GM21526 (cell line): ENCODE measurements at regions not wholly inside any gene's neighbourhood (a gene's known extent, or its start where the extent isn't known, plus 50 kb on each side); places are given as distances from the start of the nearest gene placed in this dataset.

ENCODE experiments used
- ATAC-seq: cut with Tn5 transposase; IDR thresholded peaks from one replicate; pipeline ENCODE4 v1.9.1; 2021; ENCODE audit warnings: moderate library complexity; ENCODE audit not compliant: unreplicated experiment, low FRiP score

GRCh38 chr2:235139956-235140800 is 188.4 kb downstream of the SH3BP4 start:
- ATAC-seq, result no peak

GRCh38 chr2:235140801-235141081 is 188.9 kb downstream of the SH3BP4 start:
- no peak for ATAC-seq

GRCh38 chr2:235141411-235142128 is 189.8 kb downstream of the SH3BP4 start:
- ATAC-seq, result no peak

- ATAC-seq, result no peak
Observed at GRCh38 chr2:235142601-235143000, 190.8 kb downstream of the SH3BP4 start.

- no peak for ATAC-seq
Observed at GRCh38 chr2:235143789-235144188, 192.0 kb downstream of the SH3BP4 start.

- no peak for ATAC-seq
Observed at GRCh38 chr2:235144291-235144690, 192.5 kb downstream of the SH3BP4 start.

- ATAC-seq, result no peak
Observed at GRCh38 chr2:235146206-235146605, 194.4 kb downstream of the SH3BP4 start.

- no peak for ATAC-seq
Observed at GRCh38 chr2:235146871-235147565, 195.2 kb downstream of the SH3BP4 start.

GRCh38 chr2:235148201-235149170 is 196.7 kb downstream of the SH3BP4 start:
- no peak for ATAC-seq

GRCh38 chr2:235149240-235149659 is 197.4 kb downstream of the SH3BP4 start:
- ATAC-seq, result no peak

GRCh38 chr2:235149736-235150135 is 197.9 kb downstream of the SH3BP4 start:
- no peak for ATAC-seq

GRCh38 chr2:235151152-235151551 is 199.3 kb downstream of the SH3BP4 start:
- ATAC-seq, result no peak

GRCh38 chr2:235155163-235155562 is 203.3 kb downstream of the SH3BP4 start:
- no peak for ATAC-seq

- no peak for ATAC-seq
Observed at GRCh38 chr2:235156055-235156454, 204.2 kb downstream of the SH3BP4 start.

GRCh38 chr2:235157746-235158482 is 206.1 kb downstream of the SH3BP4 start:
- ATAC-seq, result no peak

- no peak for ATAC-seq
Observed at GRCh38 chr2:235160281-235160810, 208.5 kb downstream of the SH3BP4 start.

- ATAC-seq, result no peak
Observed at GRCh38 chr2:235161565-235161964, 209.7 kb downstream of the SH3BP4 start.

- ATAC-seq, result no peak
Observed at GRCh38 chr2:235162082-235162836, 210.4 kb downstream of the SH3BP4 start.

GRCh38 chr2:235162837-235163197 is 211.0 kb downstream of the SH3BP4 start:
- no peak for ATAC-seq
